ENCODE measurements at regions not wholly inside any gene's neighbourhood (a gene's known extent, or its start where the extent isn't known, plus 50 kb on each side); places are given as distances from the start of the nearest gene placed in this dataset.

DNA sequence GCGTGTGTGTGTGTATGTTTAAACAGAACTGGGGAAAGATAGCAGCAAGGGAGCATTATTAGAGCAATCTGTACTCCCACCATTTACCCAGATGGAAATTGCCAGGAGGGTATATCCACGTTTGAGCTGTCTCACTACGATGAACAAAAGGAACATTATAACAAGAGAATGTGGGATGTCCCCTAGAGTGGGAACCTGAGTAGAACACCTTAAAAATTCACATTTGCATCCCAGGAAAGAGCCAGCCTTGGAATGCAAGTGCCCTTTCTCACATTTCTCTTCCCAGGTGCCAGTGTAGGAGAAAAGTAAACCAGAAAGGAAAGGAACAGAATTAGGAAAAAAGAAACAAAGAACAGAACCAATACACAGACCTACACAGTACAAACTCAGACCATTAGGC, 95.3 kb upstream of the PTPRZ1 start:
- TF ChIP-seq CTCF (optimal IDR thresholded peaks at IDR 0.05 in 1 of 3, IDR thresholded peaks at IDR 0.05 in 1 of 3, conservative IDR thresholded peaks at IDR 0.05 in 1 of 3; ENCODE audit: extremely low read depth in 1 of 3, insufficient read depth in 2 of 3, low read length in 3 of 3) (no peak), EZH2 (IDR thresholded peaks at IDR 0.05; ENCODE audit: low read length) (no peak)

Data from keratinocyte (primary cell).